ENCODE measurements at regions not wholly inside any gene's neighbourhood (a gene's known extent, or its start where the extent isn't known, plus 50 kb on each side); places are given as distances from the start of the nearest gene placed in this dataset.

GRCh38 chr1:168631671-168632400 lies 55.4 kb downstream of the XCL1 start:
- CTCF ChIA-PET, result no interaction called here

DNA sequence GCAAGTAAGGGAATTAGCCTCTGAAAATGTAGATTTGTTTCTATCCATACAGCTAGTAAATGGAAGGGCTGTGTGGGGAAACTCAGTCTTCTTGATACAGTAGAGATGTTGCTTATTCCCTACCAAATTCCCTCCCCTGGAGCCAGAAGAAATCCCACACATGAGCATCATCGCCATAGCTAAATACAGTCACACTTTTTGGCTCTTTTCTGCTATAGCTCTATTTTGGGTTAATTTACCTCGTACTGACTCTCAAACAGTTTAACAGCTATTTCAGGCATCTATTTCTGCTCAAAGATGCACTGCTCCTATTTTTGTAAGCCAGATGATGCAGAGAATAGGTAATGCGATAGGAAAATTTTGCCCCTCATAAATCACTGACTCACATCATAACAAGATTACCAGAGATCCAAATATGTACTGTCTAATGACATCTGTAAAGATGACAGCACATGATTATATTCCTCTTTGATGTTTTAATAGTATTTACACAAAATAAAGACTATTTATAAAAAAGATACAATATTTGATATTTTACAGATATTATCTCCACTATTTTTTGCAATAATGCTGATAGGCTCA lies 58.6 kb downstream of the XCL1 start:
- POLR2A ChIA-PET, result no interaction called here
- CTCF ChIA-PET, result no interaction called here

More at GRCh38 chr1:168631671-168632400, 55.4 kb downstream of the XCL1 start:
- POLR2A ChIA-PET, result no interaction called here

DNA sequence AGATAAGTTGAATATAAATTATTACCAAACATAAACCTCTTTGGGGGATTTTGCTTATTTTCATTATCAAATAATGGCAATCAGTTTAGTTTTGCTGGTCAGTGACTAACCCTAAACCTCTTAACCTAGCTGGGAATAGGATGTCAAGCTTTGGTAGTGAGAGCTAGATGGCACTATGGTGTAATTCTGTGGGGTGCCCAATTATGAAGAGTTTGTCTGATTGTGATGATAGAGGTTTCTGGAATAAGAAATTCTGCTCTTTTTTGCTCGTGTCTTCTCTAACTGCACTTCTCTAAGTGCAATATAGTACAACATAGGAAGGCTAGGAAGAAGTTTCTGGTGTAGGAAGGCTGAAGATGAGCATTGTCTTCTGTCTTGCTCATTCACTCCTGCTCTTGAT lies 59.8 kb downstream of the XCL1 start:
- ChIA-PET CTCF (interaction anchor here (0.5 to 0.8 kb wide), 2 partner anchors 13 to 732 kb away, joined by 3 read pairs; partner anchors contain the start of gene BLZF1), POLR2A (no interaction called here)

- CTCF ChIA-PET, result interaction anchor here (0.5 to 0.8 kb wide), 2 partner anchors 12 to 732 kb away, joined by 3 read pairs; partner anchors contain the start of gene BLZF1
- POLR2A ChIA-PET, result no interaction called here
Measured at GRCh38 chr1:168636642-168637111, 60.3 kb downstream of the XCL1 start.

- CTCF ChIA-PET, result no interaction called here
Measured at GRCh38 chr1:168637350-168637991, 61.1 kb downstream of the XCL1 start.

DNA sequence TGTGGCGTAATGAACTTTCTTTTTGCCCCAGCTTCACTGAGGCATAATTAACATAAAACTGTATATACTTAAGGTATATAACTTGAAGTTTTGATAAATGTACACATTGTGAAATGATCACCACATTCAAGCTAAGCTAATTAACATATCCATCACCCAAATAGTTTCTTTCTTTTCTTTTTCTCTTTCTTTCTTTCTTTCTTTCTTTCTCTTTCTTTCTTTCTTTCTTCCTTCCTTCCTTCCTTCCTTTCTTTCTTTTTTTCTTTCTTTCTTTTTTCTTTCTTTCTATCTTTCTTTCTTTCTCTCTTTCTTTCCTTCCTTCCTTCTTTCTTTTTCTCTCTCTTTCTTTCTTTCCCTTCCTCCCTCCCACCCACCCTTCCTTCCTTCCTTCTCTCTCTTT lies 62.5 kb downstream of the XCL1 start:
- CTCF ChIA-PET, result no interaction called here

More at GRCh38 chr1:168637350-168637991, 61.1 kb downstream of the XCL1 start:
- POLR2A ChIA-PET, result no interaction called here

DNA sequence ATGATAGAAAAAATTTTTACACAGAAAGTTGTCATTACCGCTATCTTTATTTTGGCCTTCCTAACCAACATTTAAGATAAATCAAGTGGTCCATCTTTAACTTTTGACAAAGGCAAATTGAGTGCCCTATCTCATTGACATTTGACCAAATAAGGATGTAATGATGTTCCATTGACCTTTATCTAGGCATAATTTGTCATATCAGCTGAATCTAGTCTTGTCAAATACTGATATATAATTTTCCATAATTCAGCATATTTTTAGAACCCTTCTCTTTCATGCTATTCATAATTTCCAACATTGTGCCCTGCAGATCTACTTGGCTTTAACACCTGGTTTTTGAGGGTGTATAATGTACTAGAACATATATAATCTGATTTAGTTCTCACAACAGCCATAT lies 63.8 kb downstream of the XCL1 start:
- ChIA-PET CTCF (no interaction called here), POLR2A (no interaction called here)

More for the DNA sequence above, 62.5 kb downstream of the XCL1 start:
- POLR2A ChIA-PET, result no interaction called here

- ChIA-PET POLR2A (no interaction called here), CTCF (no interaction called here)
Measured at GRCh38 chr1:168640836-168641235, 64.4 kb downstream of the XCL1 start.

DNA sequence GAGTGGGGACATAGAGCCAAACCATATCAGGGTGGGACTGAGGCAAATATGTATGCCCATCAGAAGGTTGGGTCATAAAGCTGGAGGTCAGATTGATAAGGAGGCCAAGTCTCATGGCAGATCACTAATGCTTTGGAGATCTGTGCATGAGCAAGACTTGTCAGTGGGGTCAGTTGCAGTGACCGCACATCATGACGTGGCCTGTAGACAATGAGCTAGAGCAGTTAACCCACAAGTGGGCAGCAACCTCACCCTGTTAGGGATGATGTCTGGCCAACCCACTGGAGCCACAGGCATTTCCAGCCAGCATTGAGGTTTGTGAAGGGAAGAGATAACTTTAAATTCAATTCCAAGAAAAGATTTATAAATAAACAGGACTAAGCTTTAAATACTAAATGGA lies 66.7 kb downstream of the XCL1 start:
- ChIA-PET CTCF (no interaction called here), POLR2A (no interaction called here)

Data from activated CD8-positive, alpha-beta memory T cell treated with anti-CD3 and anti-CD28 coated beads for 36 hours (primary cell).